HG02981 (cell line): ENCODE measurements at regions not wholly inside any gene's neighbourhood (a gene's known extent, or its start where the extent isn't known, plus 50 kb on each side); places are given as distances from the start of the nearest gene placed in this dataset.
"Not testable (repeated sequence)": the region's sequence is repeated elsewhere in the genome, so short reads cannot be mapped to it uniquely, and the experiment has no call there.

ENCODE experiments used
- ATAC-seq: cut with Tn5 transposase; IDR thresholded peaks from one replicate; pipeline ENCODE4 v1.9.1; 2021; ENCODE audit warnings: mild to moderate bottlenecking, moderate library complexity; ENCODE audit not compliant: unreplicated experiment

GRCh38 chr1:87398641-87399040 is 70.0 kb downstream of the LMO4 start:
- ATAC-seq: no peak

GRCh38 chr1:87399264-87399663 is 70.6 kb downstream of the LMO4 start:
- ATAC-seq: no peak

GRCh38 chr1:87399701-87400100 is 71.0 kb downstream of the LMO4 start:
- ATAC-seq: no peak

GRCh38 chr1:87400813-87401212 is 72.1 kb downstream of the LMO4 start:
- no peak for ATAC-seq

GRCh38 chr1:87402241-87403002 is 73.7 kb downstream of the LMO4 start:
- no peak for ATAC-seq

GRCh38 chr1:87403061-87403820 is 74.6 kb downstream of the LMO4 start:
- no peak for ATAC-seq

GRCh38 chr1:87404296-87404695 is 75.6 kb downstream of the LMO4 start:
- no peak for ATAC-seq

GRCh38 chr1:87408665-87409248 is 80.1 kb downstream of the LMO4 start:
- ATAC-seq: no peak

GRCh38 chr1:87410776-87411480 is 82.2 kb downstream of the LMO4 start:
- ATAC-seq: no peak

GRCh38 chr1:87413846-87414245 is 85.2 kb downstream of the LMO4 start:
- not testable (repeated sequence) for ATAC-seq

GRCh38 chr1:87418048-87418447 is 89.4 kb downstream of the LMO4 start:
- ATAC-seq: no peak

GRCh38 chr1:87421809-87422208 is 93.1 kb downstream of the LMO4 start:
- ATAC-seq: no peak

- ATAC-seq: no peak
Measured at GRCh38 chr1:87424541-87424940, 95.9 kb downstream of the LMO4 start.

- no peak for ATAC-seq
Measured at GRCh38 chr1:87426463-87427249, 98.0 kb downstream of the LMO4 start.

- ATAC-seq: no peak
Measured at GRCh38 chr1:87428367-87428766, 99.7 kb downstream of the LMO4 start.

- ATAC-seq: no peak
Measured at GRCh38 chr1:87428883-87429282, 100.2 kb downstream of the LMO4 start.

- no peak for ATAC-seq
Measured at GRCh38 chr1:87432685-87433084, 104.0 kb downstream of the LMO4 start.

GRCh38 chr1:87433101-87433500 is 104.4 kb downstream of the LMO4 start:
- not testable (repeated sequence) for ATAC-seq

GRCh38 chr1:87435484-87435883 is 106.8 kb downstream of the LMO4 start:
- no peak for ATAC-seq

GRCh38 chr1:87436115-87436514 is 107.4 kb downstream of the LMO4 start:
- ATAC-seq: not testable (repeated sequence)

- ATAC-seq: no peak
Measured at GRCh38 chr1:87436534-87436933, 107.9 kb downstream of the LMO4 start.
